ENCODE measurements at regions not wholly inside any gene's neighbourhood (a gene's known extent, or its start where the extent isn't known, plus 50 kb on each side); places are given as distances from the start of the nearest gene placed in this dataset.

DNA sequence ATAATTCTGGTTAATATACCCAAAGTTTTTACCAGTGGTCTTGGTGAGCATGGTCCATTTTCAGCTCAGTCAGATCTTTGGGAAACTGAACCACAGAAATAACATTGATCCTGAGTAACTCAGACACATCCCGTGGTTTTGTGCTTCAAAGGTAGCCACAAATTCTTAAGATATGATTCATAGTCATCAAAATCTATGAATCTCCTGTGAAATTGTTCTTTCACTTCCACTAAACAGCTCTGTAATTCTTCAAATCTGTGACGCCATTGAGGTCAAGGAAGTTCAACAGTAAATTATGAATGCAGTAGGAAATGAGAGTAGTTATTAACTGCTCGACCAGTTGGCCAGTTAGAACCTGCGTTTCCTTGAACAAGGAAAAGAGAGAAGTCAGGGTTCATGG lies 147.3 kb downstream of the IRS1 start:
- DNase-seq = no peak

DNA sequence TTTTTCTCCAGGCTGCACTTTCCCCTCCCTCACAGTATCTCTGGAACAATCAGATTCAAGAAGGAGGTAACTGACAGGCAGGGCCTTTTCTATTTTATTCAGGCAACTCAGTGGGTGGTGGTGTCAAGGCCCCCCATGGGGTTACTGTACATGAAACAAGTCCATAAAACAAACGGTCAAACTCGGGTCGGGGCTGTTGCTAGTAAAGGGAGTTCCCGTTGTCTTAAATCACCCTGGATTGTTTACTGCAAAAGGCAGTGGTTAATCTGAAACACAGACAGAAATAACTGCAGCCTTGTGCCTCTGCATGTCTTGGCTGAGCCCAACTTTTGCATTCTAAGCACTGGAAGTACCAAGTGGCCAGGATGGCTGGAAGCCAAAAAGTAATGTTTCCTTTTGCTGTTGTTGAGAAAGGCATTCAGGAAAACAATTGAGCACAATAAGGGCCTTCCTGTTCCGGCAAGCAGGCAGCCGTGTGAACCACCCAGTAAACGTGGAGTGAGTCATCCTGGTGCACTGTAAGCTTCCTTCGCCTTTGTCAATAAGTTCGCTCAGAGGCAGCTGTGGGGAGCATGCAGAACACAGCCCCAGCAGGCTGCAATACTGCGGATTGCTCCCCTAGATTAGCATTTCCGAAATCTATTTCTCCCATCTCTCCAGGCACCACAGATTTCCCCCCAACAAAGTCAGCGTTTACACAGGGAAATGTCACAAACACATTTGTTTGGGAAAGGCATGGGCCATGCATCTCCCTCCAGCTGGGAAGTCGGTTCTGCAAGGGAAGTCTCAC lies 149.6 kb downstream of the IRS1 start:
- no peak for DNase-seq

DNA sequence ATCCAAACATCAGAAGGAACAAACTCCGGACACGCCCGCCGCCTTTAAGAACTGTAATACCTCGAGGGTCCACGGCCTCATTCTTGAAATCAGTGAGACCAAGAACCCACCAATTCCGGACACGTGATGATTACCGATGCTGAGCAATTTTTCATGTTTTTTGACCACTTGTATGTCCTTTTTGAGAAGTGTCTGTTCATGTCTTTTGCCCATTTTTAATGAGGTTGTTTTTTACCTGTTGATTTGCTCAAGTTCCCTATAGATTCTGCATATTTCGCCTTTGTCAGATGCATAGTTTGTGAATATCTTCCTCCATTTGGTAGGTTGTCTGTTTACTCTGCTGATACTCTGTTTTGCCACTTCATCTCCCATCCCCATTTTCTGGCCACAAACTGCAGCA lies 150.4 kb downstream of the IRS1 start:
- no peak for DNase-seq

DNA sequence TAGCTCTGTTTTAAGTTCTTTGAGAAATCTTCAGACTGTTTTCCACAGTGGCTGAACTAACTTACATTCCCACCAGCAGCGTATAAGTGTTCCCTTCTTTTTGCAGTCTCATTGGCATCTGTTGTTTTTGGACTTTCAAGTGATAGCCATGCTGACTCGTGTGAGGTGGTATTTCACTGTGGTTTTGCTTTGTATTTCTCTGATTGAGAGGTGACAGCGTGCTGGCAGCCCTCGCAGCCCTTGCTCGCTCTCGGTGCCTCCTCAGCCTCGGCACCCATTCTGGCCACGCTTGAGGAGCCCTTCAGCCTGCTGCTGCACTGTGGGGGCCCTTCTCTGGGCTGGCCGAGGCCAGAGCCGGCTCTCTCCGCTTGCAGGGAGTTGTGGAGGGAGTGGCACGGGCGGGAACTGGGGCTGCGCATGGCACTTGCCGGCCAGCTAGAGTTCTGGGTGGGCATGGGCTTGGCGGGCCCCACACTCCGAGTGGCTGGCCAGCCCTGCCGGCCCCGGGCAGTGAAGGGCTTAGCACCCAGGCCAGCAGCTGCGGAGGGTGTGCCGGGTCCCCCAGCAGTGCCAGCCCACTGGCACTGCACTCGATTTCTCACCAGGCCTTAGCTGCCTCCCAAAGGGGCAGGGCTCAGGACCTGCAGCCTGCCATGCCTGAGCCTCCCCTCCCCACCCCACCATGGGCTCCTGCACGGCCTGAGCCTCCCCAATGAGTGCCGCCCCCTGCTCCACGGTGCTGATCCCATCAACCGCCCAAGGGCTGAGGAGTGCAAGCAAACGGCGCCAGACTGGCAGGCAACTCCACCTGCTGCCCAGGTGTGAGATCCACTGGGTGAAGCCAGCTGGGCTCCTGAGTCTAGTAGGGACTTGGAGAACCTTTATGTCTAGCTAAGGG lies 151.8 kb downstream of the IRS1 start:
- DNase-seq = no peak

DNA sequence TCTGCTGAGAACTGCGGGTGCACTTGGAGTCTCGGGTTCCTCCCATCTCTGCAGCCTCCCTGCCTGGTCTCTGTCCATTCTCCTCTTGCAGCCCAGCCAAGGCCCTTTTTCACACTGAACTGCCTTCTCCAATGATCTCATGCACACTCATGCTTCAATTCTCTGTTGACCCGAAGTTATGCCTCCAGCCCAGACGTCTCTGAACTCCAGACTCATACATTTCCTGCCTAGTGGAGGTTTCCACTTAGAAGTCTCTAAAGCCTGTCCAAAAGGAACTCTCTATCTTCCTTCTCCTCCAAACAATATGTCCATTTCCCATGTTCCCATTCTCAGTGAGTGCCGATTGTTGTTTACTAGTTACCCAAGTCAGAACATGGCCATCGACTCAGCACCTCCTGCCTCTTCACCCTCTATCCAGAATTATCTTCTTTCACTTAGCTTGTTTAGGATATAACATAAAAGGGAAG lies 155.2 kb downstream of the IRS1 start:
- DNase-seq = no peak

DNA sequence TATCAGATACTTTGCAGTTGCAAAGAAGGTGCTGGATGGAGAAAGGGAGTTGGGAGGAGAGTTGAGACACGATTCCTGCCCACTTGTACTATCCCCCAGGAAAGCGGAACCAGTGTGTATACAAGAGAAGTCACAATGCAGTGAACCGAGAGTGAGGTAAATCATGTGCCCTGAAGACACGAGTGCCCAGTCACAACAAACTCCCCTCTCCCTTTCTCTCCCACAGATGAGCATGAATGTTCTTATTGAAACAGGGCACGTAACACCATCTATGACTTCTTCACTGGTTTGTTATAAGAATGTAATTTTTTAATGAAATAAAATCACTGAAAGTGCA lies 155.7 kb downstream of the IRS1 start:
- no peak for DNase-seq

DNA sequence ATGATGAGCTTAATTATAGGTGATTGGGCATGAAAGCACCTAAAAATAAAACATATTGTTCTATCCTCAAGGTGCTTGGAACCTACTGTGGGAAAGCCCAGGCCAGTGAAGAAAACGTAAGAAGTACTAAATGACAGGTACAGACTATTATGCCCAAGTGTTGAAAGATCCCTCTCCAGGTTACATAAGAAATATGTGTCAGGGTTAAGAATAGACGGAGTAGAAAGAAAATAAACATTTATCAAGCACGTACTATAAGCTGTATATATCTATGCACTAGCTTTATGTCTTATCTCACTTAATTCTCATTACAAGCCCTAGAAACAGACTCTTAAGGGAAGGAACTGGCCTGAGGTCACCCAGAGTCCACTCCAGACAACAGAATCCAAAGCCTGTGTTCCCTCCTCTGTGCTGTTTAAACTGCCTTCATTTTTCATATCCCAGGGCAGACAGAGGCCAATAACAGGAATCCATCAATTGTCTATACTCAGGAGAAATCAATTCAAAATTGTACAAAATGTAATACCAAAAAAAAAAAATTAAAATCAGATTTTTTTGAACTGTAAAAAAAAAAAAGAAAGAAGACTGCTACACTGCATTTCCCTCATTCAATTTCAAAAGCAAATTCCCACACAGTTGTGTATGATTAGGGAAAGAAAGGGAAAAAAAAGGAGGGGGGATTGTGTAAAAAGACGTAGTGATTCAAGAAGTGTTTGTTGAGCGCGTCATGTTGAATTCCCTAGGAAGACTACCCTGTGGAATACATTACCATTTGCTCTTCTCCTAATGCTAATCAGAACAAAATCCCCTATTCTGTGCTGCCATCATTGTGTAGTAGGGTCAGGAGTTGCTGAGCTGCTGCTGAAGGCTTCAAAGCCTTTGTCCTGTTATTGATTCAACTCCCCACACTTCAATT lies 156.3 kb downstream of the IRS1 start:
- DNase-seq = no peak

DNA sequence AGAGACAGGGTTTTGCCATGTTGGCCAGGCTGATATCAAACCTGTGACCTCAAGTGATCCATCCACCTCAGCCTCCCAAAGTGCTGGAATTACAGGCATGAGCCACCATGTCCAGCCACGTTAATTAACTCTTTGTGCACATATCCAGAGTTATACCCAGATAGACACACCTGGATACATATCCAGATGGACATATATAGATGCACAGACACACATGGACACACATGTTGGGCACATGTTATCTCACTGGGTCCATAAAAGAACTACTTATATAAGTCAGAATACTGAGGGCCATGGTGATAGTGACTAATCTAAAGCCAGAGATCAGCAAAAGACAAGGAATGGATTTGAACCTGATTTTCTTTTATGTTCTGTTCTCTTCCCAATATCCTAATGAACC lies 158.6 kb downstream of the IRS1 start:
- DNase-seq = no peak

DNA sequence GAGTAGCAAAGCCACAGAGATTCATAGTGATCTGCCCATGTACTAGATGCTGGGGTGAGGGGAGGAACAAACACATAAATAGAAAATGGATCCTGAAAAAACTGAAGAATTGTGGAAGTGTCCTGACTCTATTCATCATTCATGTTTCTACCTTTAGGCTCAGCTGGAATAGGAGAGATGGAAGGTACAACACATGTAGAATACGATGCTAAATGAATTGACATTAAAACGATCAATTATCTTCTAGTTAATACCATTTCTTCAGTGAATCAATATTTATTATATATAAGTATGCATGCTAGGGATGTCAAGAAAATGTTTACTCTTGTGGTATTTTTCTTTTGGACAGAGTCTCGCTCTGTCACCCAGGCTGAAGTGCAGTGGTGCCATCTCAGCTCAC lies 159.1 kb downstream of the IRS1 start:
- DNase-seq = no peak

DNA sequence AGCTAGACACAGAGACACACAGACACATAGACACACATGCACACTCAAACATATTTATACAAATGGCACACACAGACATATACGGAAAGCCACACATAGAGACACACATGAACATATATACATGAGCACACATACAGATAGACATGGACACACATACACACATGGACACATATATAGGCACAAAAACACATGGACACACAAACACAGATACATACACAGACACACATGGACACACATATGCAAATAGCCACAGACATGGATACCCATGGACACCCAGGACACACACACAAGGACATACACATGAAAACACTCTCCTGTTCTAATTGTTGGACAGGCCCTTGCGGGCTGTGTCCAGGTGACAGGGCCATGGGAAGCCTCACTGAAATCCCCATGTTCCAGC lies 160.1 kb downstream of the IRS1 start:
- DNase-seq = no peak

DNA sequence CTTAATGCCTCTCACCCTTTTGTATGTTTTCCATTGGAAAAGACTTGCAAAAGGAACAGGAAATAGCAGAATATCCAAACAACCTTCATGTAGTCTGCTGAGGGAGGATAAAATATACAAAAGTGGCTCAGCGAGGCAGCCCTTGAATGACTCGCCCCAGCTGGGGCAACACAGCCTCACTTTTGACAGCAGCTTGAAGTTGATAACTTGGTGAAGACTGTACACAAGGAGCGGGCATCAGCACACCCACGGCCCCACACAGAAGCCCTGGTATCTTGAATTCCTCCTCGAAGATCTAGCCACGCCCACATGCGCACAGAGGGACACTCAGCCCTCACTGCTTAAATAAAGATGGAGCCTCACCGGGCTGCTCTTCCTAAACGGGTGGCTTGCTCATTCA lies 161.0 kb downstream of the IRS1 start:
- DNase-seq = no peak

DNA sequence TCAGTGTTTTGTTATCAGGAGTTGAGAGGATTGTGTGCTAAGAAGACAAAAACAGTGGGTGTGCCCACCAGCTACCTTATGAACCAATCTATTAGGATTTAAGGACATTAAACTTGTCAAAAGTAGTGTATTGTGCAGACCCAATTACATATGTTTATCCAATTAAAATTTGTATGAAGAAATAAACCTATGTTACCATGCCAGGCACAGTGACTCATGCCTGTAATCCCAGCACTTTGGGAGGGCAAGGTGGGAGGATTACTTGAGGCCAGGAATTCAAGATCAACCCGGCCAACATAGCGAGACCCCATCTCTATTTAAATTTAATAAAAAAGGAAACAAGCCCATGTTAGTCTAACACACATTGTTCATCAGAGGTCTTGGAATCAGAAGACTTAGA lies 162.2 kb downstream of the IRS1 start:
- DNase-seq = no peak

DNA sequence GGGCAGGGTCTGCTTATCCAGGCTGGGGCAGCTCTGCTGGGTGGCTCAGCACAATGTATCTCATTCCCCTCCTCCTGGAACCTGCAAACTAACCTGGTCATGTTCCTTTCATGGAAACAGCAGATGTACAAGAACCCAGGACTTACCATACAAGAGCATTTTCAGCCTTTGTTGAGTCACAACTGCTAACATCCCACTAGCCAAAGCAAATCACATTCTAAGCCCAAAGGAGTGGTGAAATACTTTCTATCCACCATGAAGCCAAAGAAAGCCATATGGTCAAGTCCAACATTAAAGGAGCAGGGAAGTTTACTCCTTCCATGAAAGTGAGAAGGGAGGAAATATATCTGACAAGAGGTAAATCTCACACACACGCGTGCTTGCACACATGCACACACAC lies 163.0 kb downstream of the IRS1 start:
- no peak for DNase-seq

DNA sequence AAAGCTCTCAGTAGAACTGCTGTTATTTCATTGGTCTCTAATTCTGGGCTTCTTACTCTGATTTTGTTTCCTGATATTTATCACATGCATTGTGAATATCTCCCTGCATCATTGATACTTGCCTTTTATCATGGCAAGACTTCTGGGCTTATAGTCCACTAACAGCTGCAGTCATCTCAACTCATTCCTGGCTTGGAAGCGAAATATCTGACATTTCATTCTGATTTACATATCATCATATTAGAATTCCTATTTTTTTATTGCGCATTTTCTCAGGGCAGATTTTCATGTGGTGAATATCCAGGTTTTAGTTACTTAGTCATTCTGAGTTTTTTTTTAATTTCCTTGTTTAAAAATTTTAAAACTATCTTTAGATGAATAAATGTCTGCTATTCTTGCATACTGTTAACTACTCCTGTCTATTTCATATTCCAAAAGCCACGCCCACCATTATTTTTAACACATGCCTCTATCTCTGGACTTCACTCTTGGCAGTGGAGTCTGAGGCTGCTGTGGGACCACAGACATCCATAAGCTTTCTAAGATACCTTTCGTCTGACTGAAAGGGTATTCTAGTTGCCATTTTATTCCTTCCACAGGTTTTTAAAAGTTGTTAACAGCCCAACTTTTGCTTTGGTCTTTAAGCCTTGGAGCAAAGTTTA lies 164.5 kb downstream of the IRS1 start:
- DNase-seq = no peak

DNA sequence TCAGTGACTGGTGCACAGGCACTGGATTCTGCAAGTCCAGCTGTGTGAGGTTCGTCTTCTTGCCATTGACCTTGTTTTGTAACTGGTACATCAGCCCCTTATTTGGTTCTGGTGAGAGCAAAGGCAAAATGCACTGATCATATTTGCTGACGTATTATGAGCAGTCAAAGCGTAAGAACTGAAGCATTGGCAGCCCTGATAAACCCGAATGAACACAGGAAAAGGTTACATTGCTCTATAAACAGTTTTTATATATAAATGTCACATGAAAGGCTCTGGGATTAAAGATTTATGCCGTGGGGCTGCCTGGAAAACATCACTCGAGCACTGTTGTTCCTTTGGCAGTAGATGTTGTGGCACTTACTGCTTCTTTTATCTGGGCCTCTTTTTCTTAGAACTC lies 167.9 kb downstream of the IRS1 start:
- DNase-seq = no peak

DNA sequence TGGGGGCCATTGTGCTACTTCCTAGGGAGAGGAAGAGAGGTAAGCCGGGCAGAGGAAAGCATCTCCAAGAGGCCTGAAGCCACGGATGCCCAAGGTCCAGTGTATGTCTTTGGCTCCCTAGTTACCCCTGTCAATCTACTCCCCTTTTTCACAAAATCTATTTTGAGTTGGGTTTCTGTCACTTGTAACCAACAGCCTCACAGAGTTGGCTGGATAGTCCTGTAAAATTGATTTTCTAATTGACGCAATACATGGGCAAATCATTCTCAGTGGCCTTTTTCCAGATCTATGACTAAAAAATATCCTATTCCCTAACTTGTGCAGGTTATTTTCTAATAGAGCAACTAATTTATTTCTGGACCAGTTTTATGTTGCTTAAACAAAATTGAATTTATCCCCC lies 168.4 kb downstream of the IRS1 start:
- DNase-seq = no peak

DNA sequence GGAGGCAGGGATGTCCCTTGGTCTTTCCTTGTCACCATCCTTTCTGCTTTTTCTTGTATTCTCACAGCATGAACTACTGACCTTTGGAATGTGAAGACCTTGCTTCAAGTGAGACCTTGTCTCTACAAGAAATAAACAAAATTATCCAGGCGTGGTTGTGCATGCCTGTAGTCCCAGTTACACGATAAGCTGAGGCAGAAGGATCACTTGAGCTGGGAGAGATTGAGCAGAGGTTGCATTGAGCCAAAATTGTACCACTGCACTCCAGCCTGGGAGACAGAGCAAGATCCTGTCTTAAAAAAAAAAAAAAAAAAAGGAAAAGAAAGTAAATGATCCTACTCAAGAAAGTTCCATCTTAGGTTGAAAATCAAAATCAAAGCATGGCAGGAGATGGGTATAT lies 173.7 kb downstream of the IRS1 start:
- DNase-seq = no peak

DNA sequence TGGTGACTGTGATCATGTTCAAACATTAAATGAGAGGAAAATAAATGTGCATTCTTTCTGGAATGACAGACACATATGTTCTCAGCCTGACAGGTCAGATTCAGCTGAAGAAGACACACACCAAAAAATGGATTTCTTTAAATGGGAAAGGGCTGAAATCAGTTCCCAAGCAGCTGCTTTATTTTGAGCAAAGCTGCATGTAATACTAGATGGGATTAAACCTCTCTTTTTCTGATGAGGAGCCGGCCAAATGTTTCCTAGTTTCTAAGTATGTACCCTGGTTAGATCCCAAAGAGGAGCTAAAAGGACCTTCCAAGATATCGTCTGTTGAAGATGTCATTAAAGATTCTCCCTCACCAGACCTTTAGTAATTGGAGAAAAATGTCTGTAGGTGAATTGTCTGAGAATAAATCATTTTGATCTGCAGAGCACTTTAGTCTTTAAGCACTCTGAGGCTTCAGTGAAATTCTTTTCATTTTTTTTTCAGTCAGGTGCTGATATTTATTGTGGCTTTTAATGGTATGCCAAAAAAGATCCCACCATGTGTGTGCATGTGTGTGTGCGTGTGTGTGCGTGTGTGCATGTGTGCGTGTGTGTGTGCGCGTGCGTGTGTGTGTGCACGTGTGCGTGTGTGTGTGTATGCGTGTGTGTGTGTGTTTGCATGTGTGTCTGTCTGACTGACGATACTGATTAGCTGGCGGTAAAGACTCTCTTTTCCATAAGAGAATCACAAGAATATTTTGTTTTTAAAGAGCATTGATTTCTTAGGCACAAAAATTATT lies 175.8 kb downstream of the IRS1 start:
- no peak for DNase-seq

DNA sequence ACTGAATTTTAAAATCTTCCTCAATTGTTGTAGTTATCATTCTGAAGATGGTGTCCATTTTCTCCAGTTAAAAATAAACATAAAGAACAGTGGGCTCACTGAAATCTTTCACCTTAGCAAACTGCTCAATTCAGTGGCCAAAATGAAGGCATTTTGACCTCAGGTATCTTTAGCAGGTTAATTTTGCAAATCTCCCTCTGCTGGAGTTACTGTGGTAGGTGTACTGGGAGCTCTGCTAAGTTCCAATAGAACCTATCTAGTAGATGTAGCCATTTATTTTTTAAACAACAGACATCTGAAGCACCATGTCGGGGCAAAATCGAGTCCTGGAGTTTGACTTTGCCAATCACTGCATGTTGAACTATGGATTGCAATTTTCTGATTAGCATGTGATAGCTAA lies 177.1 kb downstream of the IRS1 start:
- DNase-seq = no peak

DNA sequence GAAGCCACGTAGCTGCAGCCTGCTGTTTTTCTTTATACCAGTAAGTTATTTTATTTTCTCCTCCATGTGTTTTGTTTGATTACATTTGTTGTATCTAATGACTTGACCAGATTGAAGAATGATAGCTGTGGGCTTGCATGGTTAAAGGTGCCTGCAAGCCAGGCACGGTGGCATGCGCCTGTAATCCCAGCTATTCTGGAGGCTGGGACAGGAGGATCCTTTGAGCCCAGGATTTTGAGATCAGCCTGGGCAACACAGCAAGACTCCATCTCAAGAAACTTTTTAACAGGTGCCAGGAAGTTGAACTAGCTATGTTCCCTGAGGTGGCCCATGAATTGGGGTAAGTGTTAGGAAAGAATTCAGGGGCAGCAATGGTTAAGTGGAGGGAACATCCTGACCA lies 179.4 kb downstream of the IRS1 start:
- DNase-seq = no peak

DNA sequence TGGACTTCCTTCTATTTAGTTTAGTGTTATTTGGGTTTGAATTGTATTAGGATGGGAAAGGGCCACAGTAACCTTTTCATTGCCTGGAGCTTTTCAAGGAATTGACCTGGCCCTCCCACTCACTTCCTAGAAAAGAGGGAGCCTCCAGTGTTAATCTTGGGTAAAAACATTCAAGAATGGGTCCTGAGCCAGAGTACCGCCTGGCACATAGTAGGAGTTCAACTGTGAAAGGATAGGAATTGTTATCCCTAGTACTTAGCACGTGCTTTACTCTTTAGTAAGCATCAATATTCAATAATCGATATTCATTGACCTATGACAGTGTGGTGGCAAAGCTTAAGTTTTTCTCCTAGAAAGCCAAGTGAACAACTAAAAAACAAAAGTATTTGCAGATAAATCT lies 179.9 kb downstream of the IRS1 start:
- DNase-seq = no peak
